ENCODE measurements at regions not wholly inside any gene's neighbourhood (a gene's known extent, or its start where the extent isn't known, plus 50 kb on each side); places are given as distances from the start of the nearest gene placed in this dataset.

GRCh38 chr5:124803617-124804323 lies 57.3 kb upstream of the ZNF608 start:
- TF ChIP-seq CTCF (conservative IDR thresholded peaks at IDR 0.05; ENCODE audit: low read length) (no peak), EZH2phosphoT487 (IDR thresholded peaks at IDR 0.05; ENCODE audit: borderline replicate concordance, low read depth, low read length) (no peak)
